A673 (cell line): ENCODE measurements at regions not wholly inside any gene's neighbourhood (a gene's known extent, or its start where the extent isn't known, plus 50 kb on each side); places are given as distances from the start of the nearest gene placed in this dataset.

ENCODE experiments used
- CTCF ChIP-seq: fragments of 300-800, 200-600 bp; sonication (generic); conservative IDR thresholded peaks from 2 replicates; pipeline ENCODE4 v1.5.1; 2017; ENCODE audit warnings: low read depth, mild to moderate bottlenecking, antibody characterized with exemption, low read length, moderate library complexity, mixed read lengths
- EZH2 ChIP-seq: fragments of 200-600 bp; sonication (generic); IDR thresholded peaks from 2 replicates; pipeline ENCODE4 v1.6.1; 2017; ENCODE audit warnings: borderline replicate concordance, low read depth, mild to moderate bottlenecking, mixed read lengths, antibody characterized with exemption, low read length; ENCODE audit not compliant: poor library complexity, severe bottlenecking

DNA sequence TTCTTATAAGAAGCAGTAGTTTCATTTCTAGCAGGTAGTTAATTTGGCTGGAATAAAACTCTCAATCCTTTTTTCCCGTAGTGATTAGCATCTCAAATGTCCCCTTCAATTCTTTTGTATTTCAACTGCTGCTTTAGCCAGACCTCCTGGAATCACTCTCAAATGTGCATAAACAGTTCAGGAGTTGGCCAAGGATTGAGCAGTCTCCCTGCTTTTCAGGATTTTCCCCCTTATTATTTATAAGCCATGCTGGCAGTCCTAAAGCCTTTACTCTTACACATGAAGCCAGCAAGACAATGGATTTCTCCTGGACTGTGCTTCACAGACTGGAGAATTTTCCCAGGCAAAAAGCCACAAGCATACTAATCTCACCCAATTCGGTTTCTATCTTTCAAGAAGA, 950.1 kb downstream of the VRK1 start:
- TF ChIP-seq CTCF = no peak
- TF ChIP-seq EZH2 = no peak
